ENCODE measurements at regions not wholly inside any gene's neighbourhood (a gene's known extent, or its start where the extent isn't known, plus 50 kb on each side); places are given as distances from the start of the nearest gene placed in this dataset.
A peak's percentile ranks its signal among the peaks of the same experiment; 100 is the strongest.

DNA sequence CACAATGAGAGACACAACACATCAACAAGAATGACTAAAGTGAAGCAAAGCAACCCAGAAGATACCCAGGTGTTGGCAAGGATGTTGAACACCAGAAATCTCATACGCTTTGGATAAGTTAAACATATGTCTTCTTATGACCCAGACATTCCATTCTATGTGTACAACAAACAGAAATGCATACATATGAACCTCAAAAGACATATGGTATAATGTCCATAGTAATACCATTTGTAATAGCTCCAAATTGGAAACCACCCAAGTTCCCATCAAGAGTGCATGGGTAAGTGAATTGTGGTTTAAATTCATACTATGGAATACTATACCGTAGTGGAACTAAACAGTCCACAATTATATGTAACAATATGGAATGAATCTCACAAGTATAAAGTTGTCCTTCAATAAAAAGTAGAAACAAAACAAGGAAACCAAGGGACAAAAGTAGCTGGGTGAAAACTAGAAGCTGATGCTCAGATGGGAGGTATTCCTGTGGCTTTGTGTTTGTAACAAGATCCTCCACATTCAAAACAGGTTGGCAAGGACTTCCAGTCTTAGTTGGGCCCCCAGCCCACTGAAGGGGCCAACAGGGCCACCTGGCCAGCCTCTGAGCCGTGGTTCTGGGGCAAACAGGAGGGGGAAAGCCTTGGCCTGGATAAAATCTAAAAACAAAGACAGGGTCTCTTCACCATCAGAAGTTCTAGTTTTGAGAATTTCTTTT lies 171.8 kb upstream of the PITX1 start:
- DNase-seq (ENCODE audit: low read depth in 1 of 2, low spot score in 1 of 2), result no peak

DNA sequence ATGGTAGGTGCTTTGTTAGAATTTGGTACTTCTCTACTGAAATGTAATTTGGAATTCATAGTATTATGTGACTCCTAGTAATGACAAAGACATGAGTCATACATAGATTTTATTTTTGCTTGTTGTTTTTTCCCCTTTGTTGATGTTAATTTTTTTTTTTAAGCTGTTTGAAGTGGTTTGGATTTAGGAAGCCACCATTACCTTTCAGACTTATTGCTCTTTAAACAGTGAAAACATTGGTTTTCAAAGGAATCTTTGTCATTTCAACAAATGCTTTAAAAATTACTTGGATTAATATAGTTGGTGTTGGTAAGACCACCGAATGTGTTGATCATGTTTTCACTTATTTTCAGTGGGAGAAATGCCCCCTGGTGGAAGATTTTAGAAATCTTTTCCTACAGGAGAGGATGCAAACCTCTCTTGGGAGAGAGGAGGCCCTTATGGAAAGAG lies 170.1 kb upstream of the PITX1 start:
- DNase-seq (ENCODE audit: low read depth in 1 of 2, low spot score in 1 of 2), result no peak

DNA sequence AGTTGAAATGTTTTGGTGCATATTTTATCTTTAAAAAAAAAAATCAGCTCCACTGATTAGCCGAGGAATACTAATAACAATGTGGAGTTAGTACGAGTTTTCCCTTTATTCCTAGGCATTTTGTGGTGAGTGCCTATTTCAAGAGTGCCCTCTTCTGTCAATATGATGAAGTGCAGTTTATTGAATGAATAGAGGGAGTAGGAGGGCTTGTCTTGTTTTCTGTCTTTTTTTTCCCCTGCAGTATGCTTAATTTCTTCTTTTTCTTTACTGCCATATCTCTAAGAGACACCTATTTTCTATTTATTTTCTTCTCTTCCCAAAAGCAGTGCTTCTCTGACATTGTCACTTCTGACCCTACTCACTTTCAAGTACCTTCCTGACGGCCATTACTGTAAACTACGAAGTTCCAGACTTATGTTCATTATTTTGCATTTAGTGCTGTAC lies 169.6 kb upstream of the PITX1 start:
- DNase-seq (ENCODE audit: low read depth in 1 of 2, low spot score in 1 of 2), result no peak

DNA sequence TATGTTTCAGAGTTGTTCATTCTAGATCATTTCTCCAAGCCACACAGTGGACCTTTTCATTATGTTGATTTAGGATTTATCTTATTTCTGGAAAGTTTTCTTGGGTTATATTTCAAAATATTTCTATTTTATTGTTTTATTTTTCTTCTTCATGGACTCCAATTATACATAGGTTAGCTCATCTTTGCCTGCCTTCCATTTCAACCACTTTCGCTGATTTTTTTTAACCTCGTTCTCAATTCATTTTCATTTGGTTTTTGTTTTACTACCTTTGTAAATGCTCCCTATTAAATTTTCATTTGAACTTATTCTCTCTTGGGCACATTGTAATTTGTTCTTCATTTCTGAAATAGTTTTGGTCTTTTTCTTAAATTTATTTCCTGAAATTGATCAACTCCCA lies 169.0 kb upstream of the PITX1 start:
- DNase-seq (ENCODE audit: low read depth in 1 of 2, low spot score in 1 of 2), result no peak

DNA sequence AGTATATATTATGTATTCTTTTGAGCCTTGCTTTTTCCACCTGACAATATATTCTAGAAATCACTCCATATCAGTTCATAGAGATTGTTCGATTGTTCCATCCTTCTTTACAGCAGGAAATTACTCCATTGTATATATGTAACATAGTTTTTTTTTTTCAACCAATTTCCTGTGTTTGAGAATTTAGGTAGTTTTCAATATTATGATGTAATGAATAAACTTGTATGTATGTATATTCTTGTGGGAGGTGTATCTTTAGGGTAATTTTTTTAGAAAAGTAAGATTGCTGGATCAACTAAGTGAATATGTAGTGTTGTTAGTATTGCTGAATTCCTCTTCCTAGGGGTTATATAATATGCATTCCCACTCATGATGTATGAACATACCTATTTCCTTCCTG lies 165.9 kb upstream of the PITX1 start:
- no peak for DNase-seq (ENCODE audit: low read depth in 1 of 2, low spot score in 1 of 2)

DNA sequence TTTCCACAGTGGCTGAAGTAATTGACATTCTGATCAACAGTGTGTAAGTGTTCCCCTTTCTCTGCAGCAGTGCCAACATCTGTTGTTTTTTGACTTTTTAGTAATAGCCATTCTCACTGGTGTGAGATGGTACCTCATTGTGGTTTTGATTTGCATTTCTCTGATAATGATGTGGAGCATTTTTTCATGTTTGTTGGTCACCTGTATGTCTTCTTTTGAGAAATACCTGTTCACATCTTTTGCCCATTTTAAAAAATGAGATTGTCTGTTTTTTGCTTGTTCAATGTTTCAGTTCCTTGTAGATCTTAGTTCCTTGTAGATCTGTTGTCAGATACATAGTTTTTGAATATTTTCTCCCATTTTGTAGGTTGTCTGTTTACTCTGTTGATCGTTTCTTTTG lies 162.5 kb upstream of the PITX1 start:
- no peak for DNase-seq (ENCODE audit: low read depth in 1 of 2, low spot score in 1 of 2)

DNA sequence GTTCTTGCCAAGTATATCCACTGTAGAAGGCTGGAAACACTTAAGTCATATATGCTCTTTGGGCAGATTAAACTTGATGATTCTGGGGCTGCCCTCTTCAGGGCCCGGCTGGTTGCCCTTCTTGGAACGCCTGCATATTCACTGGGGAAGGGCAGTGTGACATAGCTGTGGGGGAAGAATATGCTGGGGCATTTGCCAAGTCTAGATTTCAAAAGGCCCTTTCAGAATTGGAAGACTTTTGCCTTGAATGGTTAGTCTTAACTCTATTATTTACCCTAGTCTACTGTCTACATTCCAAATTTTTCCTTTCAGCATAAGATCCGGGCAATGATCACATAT lies 161.2 kb upstream of the PITX1 start:
- no peak for DNase-seq (ENCODE audit: low read depth in 1 of 2, low spot score in 1 of 2)

DNA sequence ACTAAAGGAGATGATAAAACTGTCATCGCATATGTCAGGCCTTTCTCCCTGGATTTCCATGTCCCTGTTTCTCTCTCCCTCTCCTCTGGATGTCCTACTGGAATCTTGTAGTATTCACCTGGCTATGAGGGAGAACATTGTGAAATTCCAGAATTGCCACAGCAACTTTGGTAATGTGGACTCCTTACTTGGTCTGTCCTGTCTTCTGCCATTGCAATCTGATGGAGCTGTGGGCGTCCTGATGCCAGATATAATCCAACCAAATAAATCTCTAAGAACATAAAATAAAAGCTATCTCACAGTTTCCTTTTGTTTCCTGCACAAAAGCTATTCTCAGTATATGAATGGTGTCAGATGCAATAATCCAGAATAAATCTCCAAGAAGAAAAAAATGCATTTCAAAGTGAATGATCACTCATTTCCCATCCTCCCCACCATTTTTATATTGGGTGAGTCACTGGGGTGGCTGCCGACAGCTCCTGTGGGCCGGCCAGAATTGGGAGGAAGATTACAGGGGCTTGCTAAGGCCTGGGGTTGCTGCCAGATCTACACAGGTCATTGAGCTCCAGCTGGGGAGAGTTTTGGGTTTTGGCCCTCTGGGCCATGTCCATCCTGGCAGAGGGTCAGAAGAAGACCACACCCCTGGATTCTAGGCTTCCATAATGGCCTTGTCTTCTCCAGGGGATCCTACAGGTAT lies 160.7 kb upstream of the PITX1 start:
- DNase-seq (ENCODE audit: low read depth in 1 of 2, low spot score in 1 of 2), result no peak

DNA sequence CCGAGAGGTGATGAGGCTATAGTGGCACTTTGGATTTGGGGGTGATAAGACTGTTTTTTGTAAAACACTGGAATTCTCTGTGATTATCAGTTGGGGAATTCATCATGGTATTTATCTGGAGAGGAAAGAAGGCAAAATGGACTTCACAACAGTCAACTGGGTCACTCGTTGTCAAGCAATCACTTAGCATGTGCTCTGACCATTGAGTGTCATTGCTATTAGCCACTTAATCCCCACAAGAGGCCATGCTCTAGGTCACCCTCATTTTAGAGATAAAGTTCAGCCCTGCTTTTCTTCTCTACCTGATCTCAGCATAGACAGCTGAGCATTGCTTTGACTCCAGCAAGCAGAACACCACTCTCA lies 160.1 kb upstream of the PITX1 start:
- no peak for DNase-seq (ENCODE audit: low read depth in 1 of 2, low spot score in 1 of 2)

DNA sequence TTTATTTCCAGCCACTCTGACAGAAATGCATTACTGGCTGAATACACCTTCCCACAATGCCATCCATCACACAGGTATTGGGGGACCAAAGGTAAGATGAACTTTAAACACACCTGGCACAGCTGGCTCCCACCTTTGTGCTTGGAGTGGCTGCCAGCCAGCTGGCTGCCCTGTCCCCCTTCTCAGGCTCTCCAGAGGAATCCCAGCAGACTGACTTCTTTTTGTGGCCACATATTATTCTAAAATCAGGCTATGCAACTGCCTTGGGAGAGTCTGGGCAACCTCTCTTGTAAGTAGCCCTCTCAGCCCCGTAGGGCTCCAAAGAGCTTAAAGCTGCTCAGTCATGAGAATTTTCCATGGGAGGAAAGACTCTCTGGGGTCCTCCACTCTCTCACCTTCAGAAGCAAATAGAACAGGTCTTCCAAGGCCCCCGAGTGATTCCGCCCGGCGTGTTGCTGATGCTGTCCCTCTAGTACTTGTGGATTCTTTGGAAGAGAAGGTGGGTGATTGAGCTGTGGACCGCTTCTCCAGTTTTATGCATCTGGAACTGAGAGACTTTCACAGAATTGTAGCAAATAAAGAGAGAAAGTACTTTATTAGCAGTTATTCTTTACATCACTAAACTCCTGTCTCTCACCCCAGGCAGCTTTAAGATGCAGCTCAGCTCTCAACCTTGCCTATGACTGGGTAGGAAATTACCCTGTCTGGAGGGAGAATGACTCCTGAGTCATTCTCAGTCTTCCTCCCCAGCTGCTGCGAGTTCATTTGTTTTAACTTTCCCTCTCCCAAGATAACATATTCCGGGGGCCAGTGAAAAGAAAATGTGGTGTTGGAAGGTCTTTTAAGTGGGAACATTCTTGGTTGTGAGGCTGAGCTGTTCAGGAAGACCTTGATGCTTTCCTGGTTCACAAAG lies 159.4 kb upstream of the PITX1 start:
- DNase-seq (ENCODE audit: low read depth in 1 of 2, low spot score in 1 of 2), result no peak

DNA sequence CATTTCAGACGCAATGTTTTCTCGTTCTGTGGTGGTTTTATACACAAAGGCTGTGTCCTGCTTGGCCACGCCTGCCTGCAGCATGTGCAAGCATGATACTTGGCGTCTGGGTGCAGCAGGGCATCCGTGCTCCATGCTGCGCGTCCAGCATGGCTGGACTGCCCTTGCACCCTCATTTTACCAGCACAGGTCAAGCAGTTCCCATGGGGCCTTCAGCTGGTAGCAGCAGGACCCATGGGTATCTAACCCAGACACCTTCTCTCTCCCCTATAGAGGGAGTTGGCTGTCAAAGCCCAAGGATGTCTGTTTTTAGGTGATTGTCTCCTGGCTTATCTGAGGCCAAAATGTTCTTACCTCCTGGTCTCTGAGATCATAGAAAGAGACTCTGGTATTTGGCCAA lies 158.3 kb upstream of the PITX1 start:
- no peak for DNase-seq (ENCODE audit: low read depth in 1 of 2, low spot score in 1 of 2)

DNA sequence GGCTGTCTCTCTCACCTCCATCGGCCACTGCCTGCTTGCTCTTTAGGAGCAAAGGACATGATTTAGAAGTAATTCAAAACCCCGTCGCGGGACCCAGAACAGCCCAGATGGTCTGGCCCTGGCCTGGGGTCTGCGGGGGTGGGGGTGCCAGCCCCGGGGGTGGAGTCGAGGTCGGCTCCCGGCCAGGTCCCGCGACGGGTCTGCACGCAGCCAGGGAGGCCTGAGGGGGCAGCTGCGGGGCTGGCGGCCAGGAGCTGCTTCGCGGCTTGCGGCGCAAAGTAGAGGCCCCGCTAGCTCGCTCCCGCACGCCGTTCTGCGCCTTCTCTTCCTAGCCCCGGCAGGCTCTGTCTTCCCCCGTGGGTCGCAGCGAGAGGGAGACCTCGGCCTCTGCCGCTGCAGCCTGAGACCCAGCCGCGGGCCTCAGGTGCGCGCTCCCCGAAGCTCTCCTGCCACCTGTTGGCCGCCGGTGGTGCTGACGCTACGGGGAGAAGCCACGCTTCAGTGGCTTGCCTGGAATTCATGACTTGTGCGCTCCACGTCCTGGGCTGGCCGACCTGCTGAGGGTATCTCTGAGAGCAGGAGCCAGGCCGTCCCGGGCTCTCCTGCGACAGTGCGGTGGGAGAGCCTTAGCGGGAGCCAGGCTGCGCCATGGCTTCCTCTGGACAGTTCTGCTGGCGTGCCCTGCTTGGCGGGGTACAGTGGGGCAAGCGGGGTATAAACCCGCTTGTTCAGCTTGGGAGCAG lies 157.2 kb upstream of the PITX1 start:
- DNase-seq (ENCODE audit: low read depth in 1 of 2, low spot score in 1 of 2), result peak; percentile 18 to 66

DNA sequence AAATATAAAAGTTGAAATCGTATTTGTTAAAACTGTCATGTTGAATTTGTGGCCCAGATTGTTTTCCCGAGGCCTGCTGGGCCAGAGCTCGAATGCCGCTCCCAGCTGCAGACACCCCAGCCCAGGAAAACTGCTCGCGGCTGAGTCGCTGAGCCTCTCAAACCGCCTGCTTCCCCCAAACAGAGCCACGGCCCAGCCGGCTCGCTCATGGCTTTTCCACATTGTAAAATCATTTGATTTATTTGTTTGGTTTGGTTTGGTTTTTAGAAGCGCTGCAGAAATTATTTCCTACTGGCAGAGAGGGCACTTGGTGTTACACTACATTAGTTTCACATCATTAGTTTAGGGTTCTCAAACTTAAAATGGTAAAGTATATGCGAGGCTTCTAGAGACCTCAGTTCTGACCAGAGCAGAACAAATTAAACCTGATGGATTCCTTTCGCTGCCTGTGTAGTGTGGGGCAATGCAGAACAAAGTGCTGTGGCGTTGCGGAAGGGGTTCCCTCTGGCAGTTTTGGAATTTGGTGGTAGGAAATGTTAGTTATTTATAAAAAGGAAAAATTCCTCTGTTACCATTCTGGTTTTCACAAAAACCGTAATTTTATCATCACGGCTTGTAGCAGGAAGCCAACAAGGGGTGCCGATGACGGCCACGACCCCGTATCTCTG lies 156.5 kb upstream of the PITX1 start:
- DNase-seq (ENCODE audit: low read depth in 1 of 2, low spot score in 1 of 2), result no peak

DNA sequence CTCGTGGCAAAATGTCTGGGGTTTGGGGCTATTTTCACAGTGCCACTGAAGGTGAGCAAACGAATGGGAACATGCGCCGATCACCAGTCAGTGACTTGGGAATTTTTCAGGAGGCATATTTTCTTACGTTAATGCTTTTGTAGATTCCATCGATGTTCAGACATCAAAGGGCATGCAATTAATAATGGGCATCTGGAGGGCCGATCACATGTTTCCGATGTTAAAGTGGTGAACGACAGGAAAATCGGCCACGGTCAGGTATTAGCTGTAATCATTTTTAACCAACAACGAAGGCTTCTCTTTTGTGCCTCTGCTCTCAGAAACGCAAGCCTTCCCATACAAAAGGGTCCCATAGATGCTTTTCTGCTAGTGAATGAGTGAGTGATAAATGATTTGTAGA lies 155.0 kb upstream of the PITX1 start:
- no peak for DNase-seq (ENCODE audit: low read depth in 1 of 2, low spot score in 1 of 2)

DNA sequence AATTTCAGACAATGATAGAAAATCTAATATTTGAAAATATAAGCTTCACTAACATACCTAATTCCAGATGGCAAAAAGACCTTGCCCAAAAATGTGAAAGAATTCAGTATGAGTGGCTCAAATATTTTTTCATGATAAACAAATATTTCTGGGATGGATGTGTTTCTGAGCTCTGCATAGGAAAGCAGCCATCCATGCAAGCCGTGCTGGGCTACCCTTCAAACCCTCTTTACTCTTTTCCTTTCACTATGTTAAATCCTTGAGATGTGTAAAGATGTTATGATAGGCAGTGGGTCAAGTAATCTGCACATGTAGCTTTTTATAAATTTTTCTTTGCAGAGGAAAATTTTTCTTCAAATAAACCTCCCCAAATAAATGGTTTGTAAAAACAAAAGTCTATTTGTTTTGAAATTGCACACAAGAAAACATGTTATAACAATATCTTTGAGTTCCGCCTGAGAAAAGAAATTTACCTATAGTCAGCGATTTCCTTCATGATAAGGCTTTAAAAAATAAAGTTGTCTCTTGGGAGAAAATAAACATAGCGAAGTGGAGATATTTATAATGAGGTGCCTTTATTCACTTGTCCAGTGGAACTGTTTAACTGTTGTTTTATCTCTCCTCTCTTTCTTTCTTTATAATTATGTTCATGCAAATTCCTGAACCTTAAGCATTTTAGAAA lies 154.3 kb upstream of the PITX1 start:
- no peak for DNase-seq (ENCODE audit: low read depth in 1 of 2, low spot score in 1 of 2)

DNA sequence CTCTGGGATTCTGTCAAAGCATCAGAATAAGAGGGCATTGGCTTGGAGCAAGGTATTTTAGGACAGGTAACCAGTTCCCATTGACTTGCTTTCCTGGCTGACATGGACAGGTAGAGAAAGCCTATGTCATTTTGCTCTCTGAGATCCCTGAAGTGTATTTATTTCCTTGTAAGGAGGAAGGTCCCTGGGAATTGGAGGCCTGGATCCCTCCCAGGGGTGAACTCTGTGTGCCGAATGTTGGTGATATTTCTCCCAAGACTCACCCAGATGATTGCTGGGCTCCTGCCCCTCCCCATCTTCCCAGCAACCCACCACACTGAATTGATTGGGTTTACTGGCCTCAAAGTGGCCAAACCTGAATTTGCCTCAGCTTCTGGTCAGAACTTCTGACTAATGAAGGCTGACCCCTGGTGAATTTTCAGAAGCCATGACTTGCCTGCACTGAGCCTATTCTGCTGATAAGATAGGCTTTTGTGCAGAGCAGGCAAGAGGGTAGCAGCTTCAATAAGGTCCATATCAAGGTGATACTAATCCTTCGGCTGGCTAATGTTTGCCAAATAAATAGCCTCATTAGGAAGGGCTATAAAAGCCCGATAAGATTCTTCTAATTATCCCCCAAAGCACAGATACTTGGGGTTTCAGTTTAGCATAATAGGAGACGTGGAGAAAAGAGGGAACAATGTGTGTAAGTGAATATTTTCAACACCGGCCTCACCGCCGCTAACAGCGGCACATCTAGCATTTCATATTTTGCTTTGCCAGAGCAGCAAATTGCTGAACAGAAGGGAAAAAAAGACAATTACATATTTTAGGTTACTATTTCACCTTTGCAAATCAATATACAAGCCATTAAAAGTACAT lies 152.9 kb upstream of the PITX1 start:
- DNase-seq (ENCODE audit: low read depth in 1 of 2, low spot score in 1 of 2), result no peak

DNA sequence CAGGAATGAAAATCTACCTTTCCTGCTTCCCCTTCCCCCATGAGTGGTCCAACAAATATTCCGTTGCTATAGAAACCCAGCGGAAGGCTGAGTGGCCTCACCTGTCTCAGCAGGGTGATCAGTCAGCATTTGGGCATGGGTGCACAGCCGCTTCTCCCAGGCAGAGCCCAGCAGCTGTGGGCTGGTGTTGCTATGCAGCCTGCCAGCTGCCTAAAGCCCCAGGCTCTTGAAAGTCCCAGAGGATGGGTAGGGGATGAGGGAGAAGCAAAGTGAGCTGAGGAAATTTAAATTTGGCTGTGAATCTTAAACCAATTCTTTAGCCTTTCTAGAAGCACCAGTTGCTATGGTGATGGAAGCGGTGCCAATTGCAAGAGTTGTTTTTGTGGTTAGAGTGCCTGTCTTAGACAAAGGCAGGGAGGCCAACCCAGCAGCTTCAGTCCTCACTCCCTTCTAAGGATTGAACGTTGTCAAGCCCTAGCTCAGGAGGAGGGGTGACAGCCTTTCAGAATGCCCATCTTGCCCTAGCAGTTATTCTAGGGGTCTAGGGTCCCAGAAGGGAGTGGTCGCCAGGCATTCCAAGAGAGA lies 151.5 kb upstream of the PITX1 start:
- DNase-seq (ENCODE audit: low read depth in 1 of 2, low spot score in 1 of 2), result no peak

DNA sequence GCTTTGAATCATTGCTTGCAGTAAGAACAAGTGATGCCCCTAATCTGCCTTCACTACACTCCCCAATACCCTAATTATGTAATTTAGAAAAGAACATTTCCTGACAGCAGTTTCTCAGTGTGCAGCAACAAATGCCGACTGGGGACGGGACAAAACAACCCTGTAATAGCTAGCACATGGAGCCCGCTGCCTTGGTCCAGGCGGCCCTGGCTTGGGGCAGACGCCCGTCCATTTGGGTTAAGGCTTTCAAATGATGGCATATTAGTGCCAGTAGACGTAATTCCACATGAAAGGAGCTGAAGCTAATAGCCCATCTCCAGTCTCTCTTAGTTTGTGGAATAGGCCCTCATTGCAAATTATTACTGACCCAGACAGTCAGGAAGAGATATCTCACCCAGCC lies 150.6 kb upstream of the PITX1 start:
- no peak for DNase-seq (ENCODE audit: low read depth in 1 of 2, low spot score in 1 of 2)

DNA sequence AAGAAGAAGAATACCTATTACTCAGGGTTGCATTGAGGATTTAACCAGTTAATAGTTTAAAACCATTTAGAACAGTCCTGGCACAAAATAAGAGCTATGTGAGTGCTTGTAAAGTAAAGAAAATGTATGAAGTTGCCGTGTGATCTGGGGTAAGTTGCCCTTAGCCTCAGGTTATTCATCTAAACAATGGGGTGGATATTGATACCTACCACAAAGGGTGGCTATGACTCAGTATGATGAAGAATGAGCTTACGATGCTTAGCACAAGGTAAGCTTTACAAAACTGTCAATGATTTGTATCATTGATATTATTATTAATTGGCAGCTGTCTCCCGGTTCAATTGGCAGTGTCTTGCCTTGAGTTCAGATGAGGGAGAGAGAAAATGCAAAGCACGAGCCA lies 149.4 kb upstream of the PITX1 start:
- no peak for DNase-seq (ENCODE audit: low read depth in 1 of 2, low spot score in 1 of 2)
